Loucy (cell line): ENCODE measurements at regions not wholly inside any gene's neighbourhood (a gene's known extent, or its start where the extent isn't known, plus 50 kb on each side); places are given as distances from the start of the nearest gene placed in this dataset.

ENCODE experiments used
- H2AFZ ChIP-seq: fragments of 200-600 bp; sonication (generic); 2 replicates; pipeline ENCODE4 v1.6.0; 2016; ENCODE audit warnings: antibody characterized with exemption, mild to moderate bottlenecking, low read length, moderate library complexity
- H3F3A ChIP-seq: fragments of 200-600 bp; 2 replicates; pipeline ENCODE4 v1.6.0; 2016; ENCODE audit warnings: antibody characterized with exemption, low read depth, mild to moderate bottlenecking
- H3K27me3 ChIP-seq: fragments of 200-600 bp; sonication (generic); 2 replicates; pipeline ENCODE4 v1.6.1; 2014; ENCODE audit warnings: low read length, mild to moderate bottlenecking; ENCODE audit not compliant: insufficient read depth, poor library complexity, severe bottlenecking
- H3K36me3 ChIP-seq: fragments of 200-600 bp; sonication (generic); 2 replicates; pipeline ENCODE4 v1.6.1; 2016; ENCODE audit warnings: low read length; ENCODE audit not compliant: insufficient read depth
- H3K4me1 ChIP-seq: fragments of 200-600 bp; sonication (generic); 2 replicates; pipeline ENCODE4 v1.5.1; 2014; ENCODE audit warnings: low read length, mild to moderate bottlenecking; ENCODE audit not compliant: insufficient read depth, poor library complexity, severe bottlenecking
- H3K4me2 ChIP-seq: fragments of 200-600 bp; sonication (generic); 2 replicates; pipeline ENCODE4 v1.6.0; 2014; ENCODE audit warnings: antibody characterized with exemption, low read length, low read depth, mild to moderate bottlenecking; ENCODE audit not compliant: poor library complexity, severe bottlenecking
- H3K4me3 ChIP-seq: fragments of 200-600 bp; sonication (generic); 2 replicates; pipeline ENCODE4 v1.5.1; 2014; ENCODE audit warnings: low read length, mild to moderate bottlenecking, mixed read lengths; ENCODE audit not compliant: poor library complexity, severe bottlenecking
- H3K79me2 ChIP-seq: fragments of 200-600 bp; sonication (generic); 2 replicates; pipeline ENCODE4 v1.6.1; 2014; ENCODE audit warnings: low read length; ENCODE audit not compliant: insufficient read depth
- H3K9ac ChIP-seq: fragments of 200-600 bp; sonication (generic); 2 replicates; pipeline ENCODE4 v1.6.0; 2014; ENCODE audit warnings: mild to moderate bottlenecking, low read depth, low read length, moderate library complexity; ENCODE audit not compliant: poor library complexity, severe bottlenecking
- H3K9me2 ChIP-seq: fragments of 200-600 bp; sonication (generic); replicated peaks from 2 replicates; pipeline ENCODE4 v1.6.1; 2016; ENCODE audit warnings: low read depth, low read length, mixed read lengths
- H3K9me3 ChIP-seq: fragments of 200-600 bp; sonication (generic); 2 replicates; pipeline ENCODE4 v1.6.1; 2014; ENCODE audit warnings: mild to moderate bottlenecking, antibody characterized with exemption, low read length, low read depth; ENCODE audit not compliant: insufficient read depth
- H4K20me1 ChIP-seq: fragments of 200-600 bp; sonication (generic); 2 replicates; pipeline ENCODE4 v1.6.0; 2014; ENCODE audit warnings: antibody characterized with exemption, low read length, mild to moderate bottlenecking; ENCODE audit not compliant: insufficient read depth, poor library complexity, severe bottlenecking
- EZH2phosphoT487 ChIP-seq: fragments of 200-600 bp; IDR thresholded peaks from 2 replicates; pipeline ENCODE4 v1.6.1; 2018; ENCODE audit warnings: antibody characterized with exemption, mild to moderate bottlenecking, moderate library complexity, borderline replicate concordance
- TF ChIP-seq, protein P1 (sequence below): fragments of 200-600 bp; sonication (generic); conservative IDR thresholded peaks from 2 replicates; pipeline ENCODE4 v1.5.1; 2014; ENCODE audit warnings: mild to moderate bottlenecking, antibody characterized with exemption, low read length

DNA sequence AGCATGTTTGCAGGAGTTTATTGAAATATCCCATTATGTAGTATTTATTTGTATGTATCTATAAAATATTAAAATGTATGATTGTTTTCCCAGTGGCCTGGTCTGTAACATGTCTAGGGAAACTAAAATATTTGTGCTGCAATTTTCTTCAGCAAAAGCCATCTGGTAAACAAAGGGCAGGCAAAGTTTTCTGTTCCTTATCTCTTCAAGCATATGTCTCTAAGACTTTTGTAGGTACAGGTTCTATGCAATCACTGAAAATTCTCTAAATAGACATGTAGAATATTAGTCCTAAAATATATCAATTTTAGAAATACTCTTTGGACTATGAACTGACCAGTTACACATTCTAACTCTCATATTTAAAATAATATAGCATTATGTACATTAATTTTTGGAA, 585.8 kb upstream of the RGS18 start:
- H3K9ac ChIP-seq = no peak overlapping the region
- H2AFZ ChIP-seq = no peak overlapping the region
- H3K36me3 ChIP-seq = no peaks in the 10 kb centered on the region
- TF ChIP-seq EZH2phosphoT487 = no peak
- TF ChIP-seq, protein P1, sequence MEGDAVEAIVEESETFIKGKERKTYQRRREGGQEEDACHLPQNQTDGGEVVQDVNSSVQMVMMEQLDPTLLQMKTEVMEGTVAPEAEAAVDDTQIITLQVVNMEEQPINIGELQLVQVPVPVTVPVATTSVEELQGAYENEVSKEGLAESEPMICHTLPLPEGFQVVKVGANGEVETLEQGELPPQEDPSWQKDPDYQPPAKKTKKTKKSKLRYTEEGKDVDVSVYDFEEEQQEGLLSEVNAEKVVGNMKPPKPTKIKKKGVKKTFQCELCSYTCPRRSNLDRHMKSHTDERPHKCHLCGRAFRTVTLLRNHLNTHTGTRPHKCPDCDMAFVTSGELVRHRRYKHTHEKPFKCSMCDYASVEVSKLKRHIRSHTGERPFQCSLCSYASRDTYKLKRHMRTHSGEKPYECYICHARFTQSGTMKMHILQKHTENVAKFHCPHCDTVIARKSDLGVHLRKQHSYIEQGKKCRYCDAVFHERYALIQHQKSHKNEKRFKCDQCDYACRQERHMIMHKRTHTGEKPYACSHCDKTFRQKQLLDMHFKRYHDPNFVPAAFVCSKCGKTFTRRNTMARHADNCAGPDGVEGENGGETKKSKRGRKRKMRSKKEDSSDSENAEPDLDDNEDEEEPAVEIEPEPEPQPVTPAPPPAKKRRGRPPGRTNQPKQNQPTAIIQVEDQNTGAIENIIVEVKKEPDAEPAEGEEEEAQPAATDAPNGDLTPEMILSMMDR = no peak
- no peaks in the 10 kb centered on the region for H3K79me2 ChIP-seq
- no peaks in the 10 kb centered on the region for H3K9me2 ChIP-seq
- no peak overlapping the region for H3K4me3 ChIP-seq
- no peaks in the 10 kb centered on the region for H3F3A ChIP-seq
- no peak overlapping the region for H3K4me2 ChIP-seq
- no peaks in the 10 kb centered on the region for H4K20me1 ChIP-seq
- no peaks in the 10 kb centered on the region for H3K4me1 ChIP-seq
- H3K27me3 ChIP-seq = no peaks in the 10 kb centered on the region
- no peaks in the 10 kb centered on the region for H3K9me3 ChIP-seq

DNA sequence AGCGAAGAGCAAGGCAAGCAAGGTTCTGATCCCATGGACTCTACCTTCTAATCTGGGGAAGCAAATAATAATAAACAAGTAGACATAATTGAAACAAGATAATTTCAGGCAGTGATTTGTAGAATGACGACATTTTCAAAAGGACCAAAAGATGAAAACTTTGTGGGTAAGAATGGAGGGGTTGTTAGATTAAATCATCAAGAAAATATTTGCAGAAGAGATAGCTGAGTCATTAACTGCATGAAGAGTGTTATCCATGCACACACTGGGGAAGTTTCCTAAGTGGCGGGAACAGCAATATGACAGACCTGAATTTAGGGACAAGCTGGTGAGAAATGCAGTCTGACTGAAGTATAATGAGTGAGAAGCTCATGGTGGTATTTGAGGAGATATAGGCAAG, 583.1 kb upstream of the RGS18 start:
- TF ChIP-seq, protein P1 = no peak
- TF ChIP-seq EZH2phosphoT487 = no peak
- Histone ChIP-seq H3K4me3 (no peak overlapping the region), H3K27me3 (no peaks in the 10 kb centered on the region), H3K4me2 (no peak overlapping the region), H2AFZ (no peak overlapping the region), H3F3A (no peaks in the 10 kb centered on the region), H3K36me3 (no peaks in the 10 kb centered on the region), H4K20me1 (no peaks in the 10 kb centered on the region), H3K9me2 (no peaks in the 10 kb centered on the region), H3K9ac (no peak overlapping the region), H3K79me2 (no peaks in the 10 kb centered on the region), H3K4me1 (no peaks in the 10 kb centered on the region), H3K9me3 (no peaks in the 10 kb centered on the region)

- Histone ChIP-seq H3K4me3 (no peak overlapping the region), H3K9me2 (no peaks in the 10 kb centered on the region), H3K9ac (no peak overlapping the region), H3K9me3 (no peaks in the 10 kb centered on the region), H3K4me2 (no peak overlapping the region), H3K4me1 (no peaks in the 10 kb centered on the region), H3K36me3 (no peaks in the 10 kb centered on the region), H4K20me1 (no peaks in the 10 kb centered on the region), H2AFZ (no peak overlapping the region), H3K27me3 (no peaks in the 10 kb centered on the region), H3K79me2 (no peaks in the 10 kb centered on the region), H3F3A (no peaks in the 10 kb centered on the region)
- TF ChIP-seq EZH2phosphoT487 = no peak
- TF ChIP-seq, protein P1 = no peak
These were observed 582.5 kb upstream of the RGS18 start for GRCh38 chr1:191575746-191576145.
